DMS53 treated with DMSO at 0.1 percent for 48 hours (cell line): ENCODE measurements at regions not wholly inside any gene's neighbourhood (a gene's known extent, or its start where the extent isn't known, plus 50 kb on each side); places are given as distances from the start of the nearest gene placed in this dataset.

ENCODE experiments used
- DNase-seq: peaks from one replicate; lab custom pipeline; 2025; ENCODE audit not compliant: unreplicated experiment; lab: John Stamatoyannopoulos, UW

- DNase-seq = no peak
These were observed 130.1 kb downstream of the KLF12 start for GRCh38 chr13:74004109-74004508.

- no peak for DNase-seq
These were observed 130.8 kb downstream of the KLF12 start for GRCh38 chr13:74003374-74003773.

- no peak for DNase-seq
These were observed 133.3 kb downstream of the KLF12 start for GRCh38 chr13:74000876-74001275.

- no peak for DNase-seq
These were observed 135.6 kb downstream of the KLF12 start for GRCh38 chr13:73998631-73999030.

- DNase-seq = no peak
These were observed 136.2 kb downstream of the KLF12 start for GRCh38 chr13:73997964-73998363.

- no peak for DNase-seq
These were observed 137.6 kb downstream of the KLF12 start for GRCh38 chr13:73996569-73996968.

- DNase-seq = no peak
These were observed 138.5 kb downstream of the KLF12 start for GRCh38 chr13:73995736-73996135.

GRCh38 chr13:73993661-73994060, 140.5 kb downstream of the KLF12 start:
- DNase-seq = peak; percentile 0

- DNase-seq = peak; percentile 28
These were observed 142.3 kb downstream of the KLF12 start for GRCh38 chr13:73991884-73992283.

- no peak for DNase-seq
These were observed 142.8 kb downstream of the KLF12 start for GRCh38 chr13:73991384-73991783.

GRCh38 chr13:73989244-73989843, 144.9 kb downstream of the KLF12 start:
- no peak for DNase-seq

GRCh38 chr13:73988461-73988860, 145.7 kb downstream of the KLF12 start:
- no peak for DNase-seq

GRCh38 chr13:73987618-73988017, 146.6 kb downstream of the KLF12 start:
- no peak for DNase-seq

- no peak for DNase-seq
These were observed 148.4 kb downstream of the KLF12 start for GRCh38 chr13:73985783-73986182.

GRCh38 chr13:73984949-73985691, 149.1 kb downstream of the KLF12 start:
- DNase-seq = no peak

GRCh38 chr13:73984201-73984600, 150.0 kb downstream of the KLF12 start:
- no peak for DNase-seq

GRCh38 chr13:73983109-73983508, 151.1 kb downstream of the KLF12 start:
- DNase-seq = no peak

- DNase-seq = no peak
These were observed 152.6 kb downstream of the KLF12 start for GRCh38 chr13:73981595-73981994.

- DNase-seq = no peak
These were observed 158.4 kb downstream of the KLF12 start for GRCh38 chr13:73975767-73976166.

GRCh38 chr13:73974051-73974450, 160.2 kb downstream of the KLF12 start:
- DNase-seq = no peak

GRCh38 chr13:73973156-73973555, 161.0 kb downstream of the KLF12 start:
- no peak for DNase-seq

GRCh38 chr13:73972545-73972944, 161.7 kb downstream of the KLF12 start:
- no peak for DNase-seq

- DNase-seq = no peak
These were observed 162.7 kb downstream of the KLF12 start for GRCh38 chr13:73971481-73971880.
